ENCODE measurements at regions not wholly inside any gene's neighbourhood (a gene's known extent, or its start where the extent isn't known, plus 50 kb on each side); places are given as distances from the start of the nearest gene placed in this dataset.

DNA sequence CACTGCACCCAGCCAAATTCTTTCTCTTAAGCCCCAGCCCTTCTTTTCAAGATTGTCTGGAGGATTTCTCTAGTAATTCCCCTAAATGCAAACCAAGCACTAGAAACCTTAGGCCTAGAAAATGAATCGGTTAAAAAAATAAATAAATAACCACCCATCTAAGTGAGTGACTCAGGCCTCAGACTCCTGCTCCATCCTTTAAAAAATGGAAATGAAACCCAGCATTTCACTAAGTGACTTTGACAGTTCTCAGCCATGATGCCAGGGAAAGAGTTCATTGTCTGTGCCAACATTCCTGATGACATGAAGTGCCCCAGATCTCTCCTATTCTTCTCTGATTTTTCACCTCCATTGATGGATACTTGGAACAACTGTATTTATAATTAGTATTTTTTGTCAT is 415.2 kb upstream of the DAB1 start:
- ChIA-PET CTCF (no interaction called here), POLR2A (no interaction called here)
- Histone ChIP-seq H3K27ac (ENCODE audit: low read length in 2 of 2) (no peak overlapping the region), H4K20me1 (ENCODE audit: control insufficient read depth, insufficient read depth, low read length, poor library complexity, severe bottlenecking) (no peaks in the 10 kb centered on the region), H3K4me3 (ENCODE audit: control extremely low read depth in 1 of 5, extremely low read depth in 1 of 5, insufficient read depth in 1 of 5, low read depth in 2 of 5, low read length in 4 of 5) (no peak overlapping the region), H3K36me3 (replicated peaks in 1 of 2; ENCODE audit: control extremely low read depth in 1 of 2, control insufficient read depth in 1 of 2, extremely low read depth in 1 of 2, insufficient read depth in 2 of 2, low read length in 1 of 2) (no peaks in the 10 kb centered on the region), H3K79me2 (ENCODE audit: control insufficient read depth, insufficient read depth, low read length) (no peaks in the 10 kb centered on the region), H3K4me1 (ENCODE audit: control insufficient read depth in 2 of 2, insufficient read depth in 2 of 2, low read length in 2 of 2) (no peaks in the 10 kb centered on the region), H2AFZ (ENCODE audit: insufficient read depth, low read depth, low read length, poor library complexity, severe bottlenecking) (no peak overlapping the region), H3K4me2 (replicated peaks; ENCODE audit: low read depth, low read length, poor library complexity, severe bottlenecking) (no peak overlapping the region), H3K27me3 (replicated peaks in 1 of 4; ENCODE audit: control extremely low read depth in 1 of 4, control insufficient read depth in 3 of 4, insufficient read depth in 4 of 4, low read length in 3 of 4) (no peaks in the 10 kb centered on the region), H3K9me3 (ENCODE audit: control extremely low read depth in 1 of 3, control insufficient read depth in 2 of 3, insufficient read depth in 1 of 3, low read length in 2 of 3) (peaks cover 0 to 8% (median 4%) of the 10 kb centered on the region in 3 donors), H3K9ac (ENCODE audit: low read length) (no peak overlapping the region)
- H3K27me3 Mint-ChIP-seq = peaks cover 12% of the 10 kb centered on the region
- 100% methylated on average over 1 of the region's 1 CpG for WGBS (ENCODE audit: insufficient coverage)
- H3K27ac Mint-ChIP-seq = no peak overlapping the region
- ATAC-seq (ENCODE audit: low read depth) (no peak), DNase-seq (no peak)
- intact Hi-C loops (cut with micrococcal nuclease) = no loop called here
- H3K4me3 Mint-ChIP-seq = no peak overlapping the region
- peaks cover 2% of the 10 kb centered on the region for H3K9me3 Mint-ChIP-seq (ENCODE audit: insufficient read depth)
- TF ChIP-seq, protein P1, sequence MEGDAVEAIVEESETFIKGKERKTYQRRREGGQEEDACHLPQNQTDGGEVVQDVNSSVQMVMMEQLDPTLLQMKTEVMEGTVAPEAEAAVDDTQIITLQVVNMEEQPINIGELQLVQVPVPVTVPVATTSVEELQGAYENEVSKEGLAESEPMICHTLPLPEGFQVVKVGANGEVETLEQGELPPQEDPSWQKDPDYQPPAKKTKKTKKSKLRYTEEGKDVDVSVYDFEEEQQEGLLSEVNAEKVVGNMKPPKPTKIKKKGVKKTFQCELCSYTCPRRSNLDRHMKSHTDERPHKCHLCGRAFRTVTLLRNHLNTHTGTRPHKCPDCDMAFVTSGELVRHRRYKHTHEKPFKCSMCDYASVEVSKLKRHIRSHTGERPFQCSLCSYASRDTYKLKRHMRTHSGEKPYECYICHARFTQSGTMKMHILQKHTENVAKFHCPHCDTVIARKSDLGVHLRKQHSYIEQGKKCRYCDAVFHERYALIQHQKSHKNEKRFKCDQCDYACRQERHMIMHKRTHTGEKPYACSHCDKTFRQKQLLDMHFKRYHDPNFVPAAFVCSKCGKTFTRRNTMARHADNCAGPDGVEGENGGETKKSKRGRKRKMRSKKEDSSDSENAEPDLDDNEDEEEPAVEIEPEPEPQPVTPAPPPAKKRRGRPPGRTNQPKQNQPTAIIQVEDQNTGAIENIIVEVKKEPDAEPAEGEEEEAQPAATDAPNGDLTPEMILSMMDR (IDR thresholded peaks at IDR 0.05) = no peak
- no peak for TF ChIP-seq EZH2 (IDR thresholded peaks at IDR 0.05; ENCODE audit: borderline replicate concordance, insufficient read depth, low read depth, low read length, poor library complexity, severe bottlenecking)
- H3K4me1 Mint-ChIP-seq = no peaks in the 10 kb centered on the region

DNA sequence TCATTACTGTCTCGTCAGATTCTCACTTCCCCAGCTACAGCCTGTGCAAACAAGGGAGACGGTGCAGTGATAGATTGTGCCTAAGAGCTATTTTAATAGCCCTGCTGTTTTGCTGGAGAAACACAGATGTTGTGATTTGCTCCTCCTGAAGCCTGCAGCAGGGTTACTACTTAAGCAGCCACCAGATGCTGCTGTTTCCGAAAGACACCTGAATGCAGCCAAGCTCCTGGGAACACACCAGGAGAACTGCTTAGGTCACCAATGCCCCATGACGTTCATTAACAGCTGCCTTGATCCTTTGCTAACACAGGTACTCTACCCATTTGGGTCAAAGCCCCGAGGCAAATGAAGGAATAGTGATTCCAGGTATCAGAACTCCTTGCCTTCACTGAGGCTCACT is 411.8 kb upstream of the DAB1 start:
- H2AFZ ChIP-seq (ENCODE audit: insufficient read depth, low read depth, low read length, poor library complexity, severe bottlenecking) = no peak overlapping the region
- intact Hi-C loops (cut with micrococcal nuclease) = no loop called here
- TF ChIP-seq, protein P1 (IDR thresholded peaks at IDR 0.05) = no peak
- no peak for TF ChIP-seq EZH2 (IDR thresholded peaks at IDR 0.05; ENCODE audit: borderline replicate concordance, insufficient read depth, low read depth, low read length, poor library complexity, severe bottlenecking)
- H3K9me3 ChIP-seq (ENCODE audit: control extremely low read depth in 1 of 3, control insufficient read depth in 2 of 3, insufficient read depth in 1 of 3, low read length in 2 of 3) = no peaks in the 10 kb centered on the region
- no peaks in the 10 kb centered on the region for H4K20me1 ChIP-seq (ENCODE audit: control insufficient read depth, insufficient read depth, low read length, poor library complexity, severe bottlenecking)
- Mint-ChIP-seq H3K4me3 (no peak overlapping the region), H3K27me3 (peaks cover 12% of the 10 kb centered on the region), H3K9me3 (ENCODE audit: insufficient read depth) (no peaks in the 10 kb centered on the region), H3K27ac (no peak overlapping the region), H3K4me1 (no peaks in the 10 kb centered on the region)
- no peak overlapping the region for H3K9ac ChIP-seq (ENCODE audit: low read length)
- H3K27ac ChIP-seq (ENCODE audit: low read length in 2 of 2) = no peak overlapping the region
- no peak overlapping the region for H3K4me2 ChIP-seq (replicated peaks; ENCODE audit: low read depth, low read length, poor library complexity, severe bottlenecking)
- no peaks in the 10 kb centered on the region for H3K27me3 ChIP-seq (replicated peaks in 1 of 4; ENCODE audit: control extremely low read depth in 1 of 4, control insufficient read depth in 3 of 4, insufficient read depth in 4 of 4, low read length in 3 of 4)
- ChIA-PET POLR2A (no interaction called here), CTCF (interaction anchor here (0.9 kb wide), 1 partner anchor 703 kb away, joined by 3 read pairs; no protein-coding TSS in a partner anchor)
- DNase-seq (no peak), ATAC-seq (ENCODE audit: low read depth) (no peak)
- WGBS (ENCODE audit: insufficient coverage) = 62% methylated on average over 4 of the region's 5 CpGs
- no peaks in the 10 kb centered on the region for H3K79me2 ChIP-seq (ENCODE audit: control insufficient read depth, insufficient read depth, low read length)
- no peak overlapping the region for H3K4me3 ChIP-seq (ENCODE audit: control extremely low read depth in 1 of 5, extremely low read depth in 1 of 5, insufficient read depth in 1 of 5, low read depth in 2 of 5, low read length in 4 of 5)
- H3K36me3 ChIP-seq (replicated peaks in 1 of 2; ENCODE audit: control extremely low read depth in 1 of 2, control insufficient read depth in 1 of 2, extremely low read depth in 1 of 2, insufficient read depth in 2 of 2, low read length in 1 of 2) = no peaks in the 10 kb centered on the region
- no peaks in the 10 kb centered on the region for H3K4me1 ChIP-seq (ENCODE audit: control insufficient read depth in 2 of 2, insufficient read depth in 2 of 2, low read length in 2 of 2)
